Prostate gland (tissue), 2 donors: ENCODE measurements at regions not wholly inside any gene's neighbourhood (a gene's known extent, or its start where the extent isn't known, plus 50 kb on each side); places are given as distances from the start of the nearest gene placed in this dataset.

Source experiments
- DNase-seq: peaks from one replicate; pipeline ENCODE4 v3.0.0-alpha.2; 2019; ENCODE audit warnings: low spot score
- H3K27ac ChIP-seq, 2 donors: fragments of 200-600 bp; sonication (generic); 2 replicates each; pipeline ENCODE4 v1.5.1; 2017 to 2019
- H3K27me3 ChIP-seq: fragments of 200-600 bp; sonication (generic); replicated peaks from 2 replicates; pipeline ENCODE4 v1.5.1; 2019; ENCODE audit not compliant: insufficient read depth
- H3K36me3 ChIP-seq, 2 donors: fragments of 200-600 bp; sonication (generic); 1 replicate in 1 of 2; 2 replicates in 1 of 2; pipeline versions ENCODE4 v1.5.1 to v1.8.1; 2017 to 2019
- H3K4me1 ChIP-seq: fragments of 200-600 bp; sonication (generic); replicated peaks from 2 replicates; pipeline ENCODE4 v1.5.1; 2019
- H3K4me3 ChIP-seq, 2 donors: fragments of 200-600 bp; sonication (generic); 2 replicates each; pipeline ENCODE4 v1.5.1; 2017 to 2019
- H3K9me3 ChIP-seq: fragments of 200-600 bp; sonication (generic); 2 replicates; pipeline ENCODE4 v1.5.1; 2017
- CTCF ChIP-seq, 4 experiments: fragments of 200-600 bp in 2 of 4; fragments of 450-650 bp in 2 of 4; sonication (generic) in 2 of 4; IDR thresholded peaks; 1 replicate in 3 of 4; 2 replicates in 1 of 4; pipeline ENCODE4 v1.5.1; 2016 to 2019; ENCODE audit warnings: antibody characterized with exemption in 4 of 4, mild to moderate bottlenecking in 2 of 4, moderate library complexity in 2 of 4
- POLR2A ChIP-seq: fragments of 450-650 bp; IDR thresholded peaks from one replicate; pipeline ENCODE4 v1.6.1; 2016; ENCODE audit warnings: antibody characterized with exemption, mild to moderate bottlenecking
- POLR2AphosphoS5 ChIP-seq: sonication (generic); formaldehyde crosslinking; IDR thresholded peaks from one replicate; pipeline ENCODE4 v1.6.1; 2017; ENCODE audit warnings: antibody characterized with exemption
- WGBS: methylation state at CpG from one replicate; pipeline ENCODE4 v1.1.5; 2018; 5-methylcytosine and 5-hydroxymethylcytosine counted together
- intact Hi-C: fragments of 100-400 bp; cut with DNase I; formaldehyde crosslinking; loops from one replicate; pipeline ENCODE4 v1.14.2; 2022

GRCh38 chr4:181308476-181309312, 934.5 kb upstream of the TENM3 start:
- DNase-seq = no peak

GRCh38 chr4:181312066-181312465, 931.1 kb upstream of the TENM3 start:
- H3K27me3 ChIP-seq = no peaks in the 10 kb centered on the region
- WGBS = 70% methylated on average over 4 of the region's 4 CpGs
- H3K4me3 ChIP-seq = no peak overlapping the region
- H3K4me1 ChIP-seq = no peaks in the 10 kb centered on the region
- no peak for DNase-seq
- TF ChIP-seq CTCF (IDR thresholded peaks at IDR 0.05) = no peak
- no peak for TF ChIP-seq POLR2AphosphoS5
- TF ChIP-seq POLR2A = no peak
- H3K9me3 ChIP-seq = no peaks in the 10 kb centered on the region
- H3K36me3 ChIP-seq = no peaks in the 10 kb centered on the region
- H3K27ac ChIP-seq = no peak overlapping the region
- intact Hi-C loops = no loop called here

More at GRCh38 chr4:181308476-181309312, 934.5 kb upstream of the TENM3 start:
- H3K4me3 ChIP-seq = no peak overlapping the region
- intact Hi-C loops = no loop called here
- H3K27me3 ChIP-seq = no peaks in the 10 kb centered on the region
- no peaks in the 10 kb centered on the region for H3K9me3 ChIP-seq
- no peaks in the 10 kb centered on the region for H3K36me3 ChIP-seq
- TF ChIP-seq POLR2A (no peak), POLR2AphosphoS5 (no peak), CTCF (IDR thresholded peaks at IDR 0.05) (no peak)
- 41% methylated on average over 7 of the region's 7 CpGs for WGBS
- no peak overlapping the region for H3K27ac ChIP-seq
- H3K4me1 ChIP-seq = no peaks in the 10 kb centered on the region

DNA sequence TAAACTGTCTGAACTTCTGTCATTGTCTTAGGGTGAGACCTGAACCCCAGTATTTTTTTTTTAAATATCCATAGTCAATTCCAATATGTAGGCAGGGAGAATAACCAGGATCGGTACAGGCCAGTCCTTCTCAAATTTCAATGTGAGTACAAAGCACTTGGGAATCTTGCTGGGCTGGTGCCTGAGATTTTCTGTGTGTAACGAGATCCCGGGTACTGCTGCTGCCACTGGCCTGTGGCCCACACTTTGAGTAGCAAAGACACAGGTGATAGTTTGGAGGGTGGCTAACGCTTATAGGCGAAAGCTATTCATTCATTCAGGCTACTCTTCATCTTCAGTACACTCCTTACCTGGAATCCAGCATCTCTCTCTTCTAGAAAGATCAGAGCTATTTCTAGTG, 923.6 kb upstream of the TENM3 start:
- DNase-seq = no peak
- H3K27me3 ChIP-seq = no peaks in the 10 kb centered on the region
- intact Hi-C loops = no loop called here
- no peaks in the 10 kb centered on the region for H3K4me1 ChIP-seq
- no peaks in the 10 kb centered on the region for H3K36me3 ChIP-seq
- H3K27ac ChIP-seq = no peak overlapping the region
- H3K9me3 ChIP-seq = no peaks in the 10 kb centered on the region
- WGBS = 39% methylated on average over 5 of the region's 5 CpGs
- no peak overlapping the region for H3K4me3 ChIP-seq
- TF ChIP-seq POLR2A (no peak), POLR2AphosphoS5 (no peak), CTCF (IDR thresholded peaks at IDR 0.05) (no peak)

- Histone ChIP-seq H3K9me3 (no peaks in the 10 kb centered on the region), H3K27ac (no peak overlapping the region), H3K4me3 (no peak overlapping the region), H3K4me1 (no peaks in the 10 kb centered on the region), H3K27me3 (no peaks in the 10 kb centered on the region), H3K36me3 (no peaks in the 10 kb centered on the region)
- intact Hi-C loops = no loop called here
- no peak for DNase-seq
- WGBS = 76% methylated on average over 2 of the region's 2 CpGs
- no peak for TF ChIP-seq CTCF (IDR thresholded peaks at IDR 0.05)
- TF ChIP-seq POLR2A = no peak
- TF ChIP-seq POLR2AphosphoS5 = no peak
These were observed 920.1 kb upstream of the TENM3 start for GRCh38 chr4:181323061-181323460.

- no peak for DNase-seq
These were observed 912.5 kb upstream of the TENM3 start for GRCh38 chr4:181330654-181331201.

More at GRCh38 chr4:181330654-181331201, 912.5 kb upstream of the TENM3 start:
- Histone ChIP-seq H3K4me1 (no peaks in the 10 kb centered on the region), H3K27ac (no peak overlapping the region), H3K36me3 (no peaks in the 10 kb centered on the region), H3K27me3 (no peaks in the 10 kb centered on the region), H3K9me3 (no peaks in the 10 kb centered on the region), H3K4me3 (no peak overlapping the region)
- 56% methylated on average over 4 of the region's 4 CpGs for WGBS
- intact Hi-C loops = no loop called here
- no peak for TF ChIP-seq POLR2AphosphoS5
- TF ChIP-seq CTCF (IDR thresholded peaks at IDR 0.05) = no peak
